Activated CD4-positive, CD25-positive, alpha-beta regulatory T cell treated with anti-CD3 and anti-CD28 coated beads, Interleukin-2, amount 50 U/mL, for 72 hours (primary cell): ENCODE measurements at regions not wholly inside any gene's neighbourhood (a gene's known extent, or its start where the extent isn't known, plus 50 kb on each side); places are given as distances from the start of the nearest gene placed in this dataset.

Experiments
- DNase-seq: peaks from one replicate; pipeline ENCODE4 v3.0.0; 2021

- no peak for DNase-seq
These were observed 625.6 kb upstream of the FAM241A start for GRCh38 chr4:111519683-111520082.

- no peak for DNase-seq
These were observed 614.8 kb upstream of the FAM241A start for GRCh38 chr4:111530446-111530845.

- no peak for DNase-seq
These were observed 609.5 kb upstream of the FAM241A start for GRCh38 chr4:111535792-111536191.

GRCh38 chr4:111537165-111537564 is 608.1 kb upstream of the FAM241A start:
- DNase-seq = no peak

- DNase-seq = no peak
These were observed 607.4 kb upstream of the FAM241A start for GRCh38 chr4:111537871-111538270.

GRCh38 chr4:111540671-111541070 is 604.6 kb upstream of the FAM241A start:
- no peak for DNase-seq

GRCh38 chr4:111542056-111542455 is 603.2 kb upstream of the FAM241A start:
- DNase-seq = no peak

GRCh38 chr4:111546881-111547280 is 598.4 kb upstream of the FAM241A start:
- DNase-seq = no peak

GRCh38 chr4:111556141-111556781 is 589.0 kb upstream of the FAM241A start:
- no peak for DNase-seq

GRCh38 chr4:111556851-111557250 is 588.4 kb upstream of the FAM241A start:
- no peak for DNase-seq

GRCh38 chr4:111562826-111563225 is 582.4 kb upstream of the FAM241A start:
- no peak for DNase-seq

- no peak for DNase-seq
These were observed 572.8 kb upstream of the FAM241A start for GRCh38 chr4:111572470-111572869.

- no peak for DNase-seq
These were observed 571.9 kb upstream of the FAM241A start for GRCh38 chr4:111573386-111573785.

GRCh38 chr4:111579767-111580166 is 565.5 kb upstream of the FAM241A start:
- no peak for DNase-seq

GRCh38 chr4:111595456-111595855 is 549.8 kb upstream of the FAM241A start:
- no peak for DNase-seq

- no peak for DNase-seq
These were observed 548.8 kb upstream of the FAM241A start for GRCh38 chr4:111596491-111596890.

- DNase-seq = no peak
These were observed 543.6 kb upstream of the FAM241A start for GRCh38 chr4:111601671-111602070.

- no peak for DNase-seq
These were observed 542.4 kb upstream of the FAM241A start for GRCh38 chr4:111602848-111603247.

GRCh38 chr4:111605111-111605510 is 540.1 kb upstream of the FAM241A start:
- DNase-seq = no peak

GRCh38 chr4:111610681-111611080 is 534.6 kb upstream of the FAM241A start:
- no peak for DNase-seq

GRCh38 chr4:111618908-111619307 is 526.3 kb upstream of the FAM241A start:
- DNase-seq = no peak

- DNase-seq = no peak
These were observed 516.8 kb upstream of the FAM241A start for GRCh38 chr4:111628437-111628836.

GRCh38 chr4:111630705-111631104 is 514.5 kb upstream of the FAM241A start:
- no peak for DNase-seq

- DNase-seq = no peak
These were observed 513.8 kb upstream of the FAM241A start for GRCh38 chr4:111631215-111631999.
